ENCODE measurements at regions not wholly inside any gene's neighbourhood (a gene's known extent, or its start where the extent isn't known, plus 50 kb on each side); places are given as distances from the start of the nearest gene placed in this dataset.

- no peak for DNase-seq (ENCODE audit: low read depth, low spot score)
- Histone ChIP-seq H3K36me3 (ENCODE audit: control insufficient read depth in 2 of 2, extremely low read depth in 1 of 2, insufficient read depth in 2 of 2, low read length in 2 of 2) (no peaks in the 10 kb centered on the region), H3K4me3 (replicated peaks in 1 of 3; ENCODE audit: insufficient read depth in 1 of 3, low read depth in 1 of 3, low read length in 3 of 3) (no peak overlapping the region), H2AFZ (ENCODE audit: low read depth, low read length) (no peak overlapping the region), H3K79me2 (ENCODE audit: control insufficient read depth, insufficient read depth, low read length) (no peaks in the 10 kb centered on the region), H3K9ac (replicated peaks; ENCODE audit: extremely low read depth, insufficient read depth, low read length) (no peak overlapping the region), H3K4me2 (ENCODE audit: insufficient read depth, low read length) (no peak overlapping the region), H3K9me3 (replicated peaks; ENCODE audit: control insufficient read depth, insufficient read depth, low read length) (no peaks in the 10 kb centered on the region), H3K9me1 (replicated peaks; ENCODE audit: control insufficient read depth, extremely low read depth, insufficient read depth, low read length) (no peaks in the 10 kb centered on the region), H3K27ac (ENCODE audit: insufficient read depth, low read depth, low read length) (no peak overlapping the region), H3K4me1 (ENCODE audit: control insufficient read depth, extremely low read depth, insufficient read depth, low read length) (no peaks in the 10 kb centered on the region), H4K20me1 (replicated peaks; ENCODE audit: control insufficient read depth, extremely low read depth, insufficient read depth, low read length) (no peaks in the 10 kb centered on the region), H3K27me3 (ENCODE audit: control insufficient read depth in 2 of 2, insufficient read depth in 2 of 2, low read length in 2 of 2) (no peaks in the 10 kb centered on the region)
- ChIA-PET CTCF (no interaction called here), POLR2A (no interaction called here)
- no TSS peak for BruUV-seq (replicated peaks)
- no peak for FAIRE-seq
- intact Hi-C loops (cut with micrococcal nuclease) (no loop called here), dilution Hi-C loops (cut with MboI; ENCODE audit: extremely low pct_ligation_motif_present, low sequenced_read_pairs) (no loop called here)
- TF ChIP-seq MYC (IDR thresholded peaks at IDR 0.05; ENCODE audit: low read depth, low read length) (no peak), JUN (IDR thresholded peaks at IDR 0.05; ENCODE audit: borderline replicate concordance, insufficient read depth, insufficient read length, low read depth) (no peak), GATA2 (IDR thresholded peaks at IDR 0.05; ENCODE audit: insufficient read depth, insufficient read length, low read depth, low read length) (no peak), EZH2 (IDR thresholded peaks at IDR 0.05; ENCODE audit: borderline replicate concordance, low read depth, low read length, severe bottlenecking) (no peak), POLR2AphosphoS5 (IDR thresholded peaks at IDR 0.05; ENCODE audit: insufficient read depth, low read depth, low read length) (no peak), MAX (IDR thresholded peaks at IDR 0.05; ENCODE audit: insufficient read depth, insufficient read length) (no peak), POLR2A (IDR thresholded peaks at IDR 0.05; ENCODE audit: low read depth, low read length) (no peak), FOS (IDR thresholded peaks at IDR 0.05; ENCODE audit: borderline replicate concordance, insufficient read depth, low read length) (no peak)
- TF ChIP-seq, protein P1, sequence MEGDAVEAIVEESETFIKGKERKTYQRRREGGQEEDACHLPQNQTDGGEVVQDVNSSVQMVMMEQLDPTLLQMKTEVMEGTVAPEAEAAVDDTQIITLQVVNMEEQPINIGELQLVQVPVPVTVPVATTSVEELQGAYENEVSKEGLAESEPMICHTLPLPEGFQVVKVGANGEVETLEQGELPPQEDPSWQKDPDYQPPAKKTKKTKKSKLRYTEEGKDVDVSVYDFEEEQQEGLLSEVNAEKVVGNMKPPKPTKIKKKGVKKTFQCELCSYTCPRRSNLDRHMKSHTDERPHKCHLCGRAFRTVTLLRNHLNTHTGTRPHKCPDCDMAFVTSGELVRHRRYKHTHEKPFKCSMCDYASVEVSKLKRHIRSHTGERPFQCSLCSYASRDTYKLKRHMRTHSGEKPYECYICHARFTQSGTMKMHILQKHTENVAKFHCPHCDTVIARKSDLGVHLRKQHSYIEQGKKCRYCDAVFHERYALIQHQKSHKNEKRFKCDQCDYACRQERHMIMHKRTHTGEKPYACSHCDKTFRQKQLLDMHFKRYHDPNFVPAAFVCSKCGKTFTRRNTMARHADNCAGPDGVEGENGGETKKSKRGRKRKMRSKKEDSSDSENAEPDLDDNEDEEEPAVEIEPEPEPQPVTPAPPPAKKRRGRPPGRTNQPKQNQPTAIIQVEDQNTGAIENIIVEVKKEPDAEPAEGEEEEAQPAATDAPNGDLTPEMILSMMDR (IDR thresholded peaks at IDR 0.05; ENCODE audit: extremely low read depth in 1 of 2, insufficient read depth in 1 of 2, low read depth in 1 of 2, low read length in 2 of 2): no peak
Observed at GRCh38 chr7:442457-442856, 77.2 kb downstream of the PDGFA start.

All from endothelial cell of umbilical vein (primary cell).